ENCODE measurements at regions not wholly inside any gene's neighbourhood (a gene's known extent, or its start where the extent isn't known, plus 50 kb on each side); places are given as distances from the start of the nearest gene placed in this dataset.
A peak's percentile ranks its signal among the peaks of the same experiment; 100 is the strongest.

GRCh38 chr5:2442496-2443354 lies 308.8 kb downstream of the IRX2 start:
- no peak for TF ChIP-seq CTCF (IDR thresholded peaks at IDR 0.05)
- no peaks in the 10 kb centered on the region for H3K27me3 ChIP-seq (ENCODE audit: low read depth)
- H3K27ac ChIP-seq, result no peak overlapping the region
- ATAC-seq (peak in 1 of 2 donors; percentile 21), DNase-seq (no peak)
- no peaks in the 10 kb centered on the region for H3K4me1 ChIP-seq
- intact Hi-C loops (cut with DNase I), result no loop called here
- no peaks in the 10 kb centered on the region for H3K9me3 ChIP-seq
- no peak overlapping the region for H3K4me3 ChIP-seq
- H3K36me3 ChIP-seq, result no peaks in the 10 kb centered on the region

- Histone ChIP-seq H3K36me3 (no peaks in the 10 kb centered on the region), H3K4me3 (no peak overlapping the region), H3K27ac (no peak overlapping the region), H3K27me3 (ENCODE audit: low read depth) (no peaks in the 10 kb centered on the region), H3K4me1 (no peaks in the 10 kb centered on the region), H3K9me3 (no peaks in the 10 kb centered on the region)
- DNase-seq (no peak), ATAC-seq (no peak)
- TF ChIP-seq CTCF (IDR thresholded peaks at IDR 0.05), result no peak
- intact Hi-C loops (cut with DNase I), result no loop called here
These were observed 309.8 kb downstream of the IRX2 start for GRCh38 chr5:2441495-2442180.

GRCh38 chr5:2439608-2440007 lies 311.9 kb downstream of the IRX2 start:
- Histone ChIP-seq H3K9me3 (no peaks in the 10 kb centered on the region), H3K36me3 (no peaks in the 10 kb centered on the region), H3K4me1 (no peaks in the 10 kb centered on the region), H3K4me3 (no peak overlapping the region), H3K27ac (no peak overlapping the region), H3K27me3 (ENCODE audit: low read depth) (no peaks in the 10 kb centered on the region)
- intact Hi-C loops (cut with DNase I), result no loop called here
- TF ChIP-seq CTCF (IDR thresholded peaks at IDR 0.05), result no peak
- ATAC-seq (no peak), DNase-seq (no peak)

- H3K4me1 ChIP-seq, result no peaks in the 10 kb centered on the region
- ATAC-seq (no peak), DNase-seq (no peak)
- no peaks in the 10 kb centered on the region for H3K27me3 ChIP-seq (ENCODE audit: low read depth)
- H3K36me3 ChIP-seq, result no peaks in the 10 kb centered on the region
- intact Hi-C loops (cut with DNase I), result no loop called here
- H3K9me3 ChIP-seq, result no peaks in the 10 kb centered on the region
- H3K4me3 ChIP-seq, result no peak overlapping the region
- no peak for TF ChIP-seq CTCF (IDR thresholded peaks at IDR 0.05)
- no peak overlapping the region for H3K27ac ChIP-seq
These were observed 318.4 kb downstream of the IRX2 start for GRCh38 chr5:2433086-2433485.

- no peaks in the 10 kb centered on the region for H3K9me3 ChIP-seq
- no peak for DNase-seq
- H3K27me3 ChIP-seq (ENCODE audit: low read depth), result no peaks in the 10 kb centered on the region
- H3K36me3 ChIP-seq, result no peaks in the 10 kb centered on the region
- no peak for TF ChIP-seq CTCF (IDR thresholded peaks at IDR 0.05)
- H3K4me3 ChIP-seq, result no peak overlapping the region
- no peak overlapping the region for H3K27ac ChIP-seq
- no peaks in the 10 kb centered on the region for H3K4me1 ChIP-seq
- intact Hi-C loops (cut with DNase I), result no loop called here
- no peak for ATAC-seq
These were observed 319.2 kb downstream of the IRX2 start for GRCh38 chr5:2432076-2432920.

All from lower lobe of right lung (tissue), 2 donors.